ENCODE measurements at regions not wholly inside any gene's neighbourhood (a gene's known extent, or its start where the extent isn't known, plus 50 kb on each side); places are given as distances from the start of the nearest gene placed in this dataset.

- H3K27ac ChIP-seq (ENCODE audit: low read depth), result no peak overlapping the region
- Mint-ChIP-seq H3K27ac (no peak overlapping the region), H3K9me3 (no peaks in the 10 kb centered on the region; the same call in 2 of the 3 replicates), H3K36me3 (ENCODE audit: low read depth) (no peaks in the 10 kb centered on the region), H3K4me1 (no peaks in the 10 kb centered on the region), H3K27me3 (ENCODE audit: insufficient read depth, low read depth, poor library complexity) (no peaks in the 10 kb centered on the region), H3K4me3 (no peak overlapping the region)
- no peak for ATAC-seq
- H3K4me3 ChIP-seq, result no peak overlapping the region
- H3K36me3 ChIP-seq (ENCODE audit: insufficient read depth), result no peaks in the 10 kb centered on the region
- no peaks in the 10 kb centered on the region for H3K79me2 ChIP-seq (replicated peaks; ENCODE audit: insufficient read depth)
- H4K20me1 ChIP-seq (replicated peaks; ENCODE audit: insufficient read depth), result no peaks in the 10 kb centered on the region
- no peak overlapping the region for H2AFZ ChIP-seq
- no peak overlapping the region for H3K4me2 ChIP-seq
- H3F3A ChIP-seq (replicated peaks; ENCODE audit: low read depth), result no peaks in the 10 kb centered on the region
- H3K4me1 ChIP-seq (ENCODE audit: insufficient read depth), result no peaks in the 10 kb centered on the region
- H3K9me2 ChIP-seq (ENCODE audit: insufficient read depth), result no peaks in the 10 kb centered on the region
- DNase-seq (ENCODE audit: low spot score), result no peak
- H3K27me3 ChIP-seq (ENCODE audit: insufficient read depth), result no peaks in the 10 kb centered on the region
- TF ChIP-seq JUNB (IDR thresholded peaks at IDR 0.05; ENCODE audit: unreplicated experiment), result no peak
- TF ChIP-seq ETS1 (IDR thresholded peaks at IDR 0.05), result no peak
- no peak for TF ChIP-seq POLR2AphosphoS5 (IDR thresholded peaks at IDR 0.05; ENCODE audit: low read depth)
- TF ChIP-seq REST (IDR thresholded peaks at IDR 0.05; ENCODE audit: unreplicated experiment), result no peak
- TF ChIP-seq EZH2phosphoT487 (IDR thresholded peaks at IDR 0.05; ENCODE audit: unreplicated experiment), result no peak
- no peak for TF ChIP-seq ZNF114 (CRISPR knock-in tag; IDR thresholded peaks at IDR 0.05)
- TF ChIP-seq ZNF462 (CRISPR knock-in tag; IDR thresholded peaks at IDR 0.05), result no peak
- TF ChIP-seq CREB1 (CRISPR knock-in tag; IDR thresholded peaks at IDR 0.05; ENCODE audit: low read depth), result no peak
- no peak for TF ChIP-seq STAT1 (IDR thresholded peaks at IDR 0.05; ENCODE audit: unreplicated experiment)
- no peak for TF ChIP-seq EZH2 (IDR thresholded peaks at IDR 0.05; ENCODE audit: low read depth, unreplicated experiment)
- no peak for TF ChIP-seq ZNF331 (CRISPR knock-in tag; IDR thresholded peaks at IDR 0.05; ENCODE audit: low read depth)
- no peak for TF ChIP-seq CTCF (conservative IDR thresholded peaks at IDR 0.05; ENCODE audit: low read depth in 2 of 2)
These were observed 467.7 kb downstream of the NKX6-1 start for GRCh38 chr4:84031401-84031800.

Data from GM23338 (cell line).